Neuronal stem cell (in vitro differentiated cells): ENCODE measurements at regions not wholly inside any gene's neighbourhood (a gene's known extent, or its start where the extent isn't known, plus 50 kb on each side); places are given as distances from the start of the nearest gene placed in this dataset.
A peak's percentile ranks its signal among the peaks of the same experiment; 100 is the strongest.

Experiments used
- DNase-seq: peaks from one replicate; pipeline ENCODE4 v3.0.0-alpha.2; 2013; ENCODE audit warnings: low spot score
- H2AFZ ChIP-seq: one replicate; pipeline ENCODE4 v1.6.1; 2013; ENCODE audit warnings: mild to moderate bottlenecking, low read length, inconsistent platforms
- H2AK5ac ChIP-seq: 2 replicates; pipeline ENCODE4 v1.6.1; 2013; ENCODE audit warnings: low read depth, mild to moderate bottlenecking, inconsistent platforms, low read length, moderate library complexity, mixed read lengths
- H2BK120ac ChIP-seq: 2 replicates; pipeline ENCODE4 v1.6.1; 2013; ENCODE audit warnings: low read depth, mild to moderate bottlenecking, inconsistent platforms, low read length, moderate library complexity, mixed read lengths
- H2BK12ac ChIP-seq: one replicate; pipeline ENCODE4 v1.6.1; 2013; ENCODE audit warnings: low read length, inconsistent platforms
- H2BK15ac ChIP-seq: 2 replicates; pipeline ENCODE4 v1.6.1; 2013; ENCODE audit warnings: mild to moderate bottlenecking, low read length, inconsistent platforms, mixed read lengths
- H2BK5ac ChIP-seq: one replicate; pipeline ENCODE4 v1.6.1; 2013; ENCODE audit warnings: inconsistent platforms, mild to moderate bottlenecking, low read length, moderate library complexity
- H3K14ac ChIP-seq: one replicate; pipeline ENCODE4 v1.6.1; 2013; ENCODE audit warnings: low read length, inconsistent platforms
- H3K18ac ChIP-seq: 2 replicates; pipeline ENCODE4 v1.6.1; 2013; ENCODE audit warnings: low read length, inconsistent platforms
- H3K23ac ChIP-seq: 2 replicates; pipeline ENCODE4 v1.6.1; 2013; ENCODE audit warnings: low read depth, mild to moderate bottlenecking, mixed read lengths, low read length, inconsistent platforms; ENCODE audit not compliant: poor library complexity
- H3K27ac ChIP-seq: replicated peaks from 3 replicates; pipeline ENCODE4 v1.5.1; 2013; ENCODE audit warnings: low read length, inconsistent platforms
- H3K27me3 ChIP-seq, 3 experiments: 2 replicates each; pipeline ENCODE4 v1.6.1; 2013; ENCODE audit warnings: low read length in 3 of 3, mild to moderate bottlenecking in 2 of 3, inconsistent platforms in 1 of 3, low read depth in 1 of 3, mixed read lengths in 1 of 3, moderate library complexity in 1 of 3; ENCODE audit not compliant: control insufficient read depth in 3 of 3, insufficient read depth in 3 of 3
- H3K36me3 ChIP-seq, 2 donors: replicated peaks in 1 of 2; 2 replicates each; pipeline ENCODE4 v1.6.1; 2013; ENCODE audit warnings: low read length in 2 of 2; ENCODE audit not compliant: control insufficient read depth in 2 of 2, insufficient read depth in 2 of 2
- H3K4ac ChIP-seq: 2 replicates; pipeline ENCODE4 v1.6.1; 2013; ENCODE audit warnings: inconsistent platforms, mild to moderate bottlenecking, low read length, moderate library complexity
- H3K4me1 ChIP-seq, 2 donors: 1 replicate in 1 of 2; 2 replicates in 1 of 2; pipeline ENCODE4 v1.6.1; 2013; ENCODE audit warnings: low read length in 2 of 2, low read depth in 1 of 2; ENCODE audit not compliant: control insufficient read depth in 2 of 2, insufficient read depth in 1 of 2
- H3K4me2 ChIP-seq: one replicate; pipeline ENCODE4 v1.6.1; 2013; ENCODE audit warnings: mild to moderate bottlenecking, low read length, inconsistent platforms; ENCODE audit not compliant: insufficient read depth, poor library complexity, severe bottlenecking
- H3K4me3 ChIP-seq, 2 donors: 2 replicates each; pipeline ENCODE4 v1.5.1; 2013; ENCODE audit warnings: low read length in 2 of 2, mild to moderate bottlenecking in 2 of 2, inconsistent platforms in 1 of 2, moderate library complexity in 1 of 2
- H3K79me1 ChIP-seq: one replicate; pipeline ENCODE4 v1.6.1; 2013; ENCODE audit warnings: low read depth, mild to moderate bottlenecking, inconsistent platforms, low read length, moderate library complexity
- H3K9ac ChIP-seq: one replicate; pipeline ENCODE4 v1.6.1; 2013; ENCODE audit warnings: mild to moderate bottlenecking, low read depth, low read length, inconsistent platforms; ENCODE audit not compliant: poor library complexity
- H3K9me3 ChIP-seq, 2 donors: replicated peaks in 1 of 2; 2 replicates each; pipeline versions ENCODE3 to v1.6.1; 2013; ENCODE audit warnings: low read length in 2 of 2, mild to moderate bottlenecking in 2 of 2, inconsistent platforms in 1 of 2, low read depth in 1 of 2, mixed read lengths in 1 of 2, moderate library complexity in 1 of 2; ENCODE audit not compliant: control insufficient read depth in 2 of 2, insufficient read depth in 1 of 2
- H4K8ac ChIP-seq: one replicate; pipeline ENCODE4 v1.6.1; 2013; ENCODE audit warnings: low read depth, mild to moderate bottlenecking, inconsistent platforms, low read length, moderate library complexity
- H4K91ac ChIP-seq: one replicate; pipeline ENCODE4 v1.6.1; 2013; ENCODE audit warnings: low read length, low read depth, mild to moderate bottlenecking, inconsistent platforms; ENCODE audit not compliant: poor library complexity
- WGBS, 2 donors: extraction: QIAGEN DNeasy Blood & Tissue Kit; methylation state at CpG; one replicate each; pipeline ENCODE4 v1.1.7; 2013; ENCODE audit warnings: missing lambda C conversion rate in 2 of 2, mixed read lengths in 1 of 2; ENCODE audit not compliant: insufficient read length in 2 of 2, insufficient replicate concordance in 1 of 2; ENCODE audit errors: extremely low coverage in 2 of 2; 5-methylcytosine and 5-hydroxymethylcytosine counted together

DNA sequence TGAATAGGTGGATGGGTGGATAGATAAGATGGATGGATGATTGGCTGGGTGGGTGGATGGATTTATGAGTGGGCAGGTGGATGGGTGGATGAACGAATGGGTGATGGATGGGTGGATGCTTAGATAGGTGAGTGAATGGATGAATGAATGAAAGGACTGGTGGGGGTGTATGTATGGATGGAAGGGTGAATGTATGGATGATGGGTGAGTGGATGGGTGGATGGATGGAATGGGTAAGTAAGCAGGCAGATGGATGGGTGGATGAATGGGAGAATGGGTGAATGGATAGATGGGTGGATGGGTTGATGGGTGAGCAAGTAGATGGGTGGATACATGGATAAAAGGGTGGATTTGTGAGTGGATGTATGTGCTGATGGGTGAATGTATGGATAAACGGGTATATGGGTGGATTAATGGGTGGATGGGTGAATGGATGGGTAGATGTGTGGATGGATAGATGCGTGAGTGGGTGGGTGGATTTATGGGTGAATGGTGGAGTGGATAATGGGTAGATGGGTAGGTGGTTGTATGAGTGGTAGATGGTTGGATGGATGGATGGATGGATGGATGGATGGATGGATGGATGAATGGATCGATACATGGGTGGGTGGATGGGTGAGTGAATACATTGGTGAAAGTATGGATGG is 682.6 kb downstream of the HS3ST4 start:
- Histone ChIP-seq H4K91ac (no peak overlapping the region), H2BK15ac (no peak overlapping the region), H3K27ac (no peak overlapping the region), H3K4me1 (no peaks in the 10 kb centered on the region), H3K9ac (no peak overlapping the region), H2BK120ac (no peak overlapping the region), H2AFZ (no peak overlapping the region), H3K27me3 (no peaks in the 10 kb centered on the region), H3K23ac (no peak overlapping the region), H3K36me3 (no peaks in the 10 kb centered on the region), H3K4ac (no peak overlapping the region), H3K4me2 (no peak overlapping the region), H4K8ac (no peak overlapping the region), H3K9me3 (peaks cover 0 to 4% of the 10 kb centered on the region in 2 donors), H2AK5ac (no peak overlapping the region), H3K18ac (no peak overlapping the region), H3K4me3 (no peak overlapping the region), H3K79me1 (no peaks in the 10 kb centered on the region), H3K14ac (no peak overlapping the region), H2BK12ac (no peak overlapping the region), H2BK5ac (no peak overlapping the region)
- WGBS, 2 donors = 98 to 100% methylated on average over 2 to 3 of the region's 4 CpGs
- DNase-seq = no peak

DNA sequence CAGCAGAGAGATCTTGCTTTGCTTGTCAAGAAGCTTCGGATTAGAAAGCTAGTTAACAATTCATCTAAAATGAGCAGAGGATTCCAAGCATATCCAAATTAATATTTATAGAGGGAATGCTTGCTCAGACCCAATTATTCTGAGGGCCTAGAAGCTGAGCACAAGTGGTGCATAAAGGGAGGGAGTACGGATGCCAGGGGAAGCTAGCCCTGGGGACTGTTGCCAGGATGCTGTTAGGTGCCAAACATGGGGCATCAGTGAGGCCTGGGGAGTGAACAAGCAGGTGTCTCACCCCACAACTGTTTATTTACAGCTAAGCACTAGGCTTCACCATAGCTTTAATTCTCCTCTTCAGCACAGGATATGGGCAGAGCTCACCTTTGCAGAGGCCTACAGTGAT is 684.1 kb upstream of the C16orf82 start:
- WGBS, 2 donors = no CpG with 5 or more reads among the region's 2 CpGs

DNA sequence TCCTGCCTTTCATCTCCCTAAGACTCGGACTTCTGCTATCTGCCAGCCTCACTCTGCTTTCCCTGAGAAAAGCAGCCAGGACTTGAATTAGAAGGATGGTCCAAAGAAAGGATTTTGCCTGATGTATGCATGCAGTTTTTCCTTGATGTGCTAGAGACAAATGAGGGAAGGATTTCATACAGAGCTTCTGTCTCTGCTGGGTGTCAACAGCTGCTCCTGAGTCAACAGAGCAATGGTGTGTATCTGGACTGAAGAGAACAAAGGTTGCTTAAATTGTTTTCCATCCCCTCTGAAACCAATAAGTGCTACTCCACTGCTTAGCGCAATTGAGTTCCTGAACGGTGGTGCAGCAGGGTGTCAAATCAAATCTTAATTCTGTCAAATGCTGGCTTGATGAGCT is 680.6 kb upstream of the C16orf82 start:
- Histone ChIP-seq H4K8ac (no peak overlapping the region), H3K36me3 (no peaks in the 10 kb centered on the region), H3K4me2 (no peak overlapping the region), H2BK120ac (no peak overlapping the region), H3K27ac (peak overlapping the region; percentile 20), H2BK15ac (no peak overlapping the region), H3K9me3 (no peaks in the 10 kb centered on the region), H3K18ac (no peak overlapping the region), H3K79me1 (no peaks in the 10 kb centered on the region), H3K27me3 (no peaks in the 10 kb centered on the region), H3K4me3 (no peak overlapping the region), H2BK5ac (no peak overlapping the region), H2AK5ac (no peak overlapping the region), H3K14ac (no peak overlapping the region), H2AFZ (no peak overlapping the region), H2BK12ac (no peak overlapping the region), H3K23ac (no peak overlapping the region), H3K4ac (no peak overlapping the region), H3K9ac (no peak overlapping the region), H3K4me1 (peaks cover 0 to 7% of the 10 kb centered on the region in 2 donors), H4K91ac (no peak overlapping the region)
- DNase-seq = no peak
- no CpG with 5 or more reads among the region's 3 CpGs for WGBS, 2 donors

More for the DNA sequence above, 684.1 kb upstream of the C16orf82 start:
- no peak overlapping the region for H4K91ac ChIP-seq
- H3K79me1 ChIP-seq = no peaks in the 10 kb centered on the region
- no peak overlapping the region for H3K4me3 ChIP-seq
- H3K9ac ChIP-seq = no peak overlapping the region
- no peak overlapping the region for H2BK12ac ChIP-seq
- H2BK5ac ChIP-seq = no peak overlapping the region
- H3K9me3 ChIP-seq = no peaks in the 10 kb centered on the region
- no peaks in the 10 kb centered on the region for H3K27me3 ChIP-seq
- H3K14ac ChIP-seq = no peak overlapping the region
- no peak overlapping the region for H2BK120ac ChIP-seq
- H3K18ac ChIP-seq = no peak overlapping the region
- no peaks in the 10 kb centered on the region for H3K36me3 ChIP-seq
- H2AFZ ChIP-seq = no peak overlapping the region
- DNase-seq = no peak
- no peak overlapping the region for H3K23ac ChIP-seq
- H2BK15ac ChIP-seq = no peak overlapping the region
- H4K8ac ChIP-seq = no peak overlapping the region
- H3K4me2 ChIP-seq = no peak overlapping the region
- H3K4me1 ChIP-seq = peaks cover 0 to 7% of the 10 kb centered on the region in 2 donors
- H3K27ac ChIP-seq = no peak overlapping the region
- H2AK5ac ChIP-seq = no peak overlapping the region
- H3K4ac ChIP-seq = no peak overlapping the region

DNA sequence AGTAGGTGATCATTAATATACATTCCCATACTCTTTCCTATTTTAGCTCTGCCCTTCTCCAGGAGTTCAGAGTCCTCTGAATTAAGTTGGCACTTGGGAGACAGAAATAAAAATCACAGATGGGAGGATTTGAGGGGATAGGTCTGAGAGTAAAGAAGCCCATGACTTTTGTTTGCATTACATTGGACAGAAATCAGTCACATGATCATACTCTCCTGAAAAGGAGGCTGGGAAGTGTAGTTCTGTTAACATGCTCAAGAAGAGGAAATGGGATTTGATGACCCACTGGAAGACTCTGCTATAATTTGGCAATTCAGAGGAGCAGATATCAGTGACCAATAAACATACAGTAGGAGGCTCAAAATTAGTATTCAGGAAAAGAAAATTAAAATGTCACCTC is 674.9 kb upstream of the C16orf82 start:
- Histone ChIP-seq H3K4me2 (no peak overlapping the region), H2AFZ (no peak overlapping the region), H3K14ac (no peak overlapping the region), H3K4me1 (no peaks in the 10 kb centered on the region), H4K91ac (no peak overlapping the region), H2BK12ac (no peak overlapping the region), H3K4ac (no peak overlapping the region), H3K27ac (no peak overlapping the region), H3K18ac (no peak overlapping the region), H3K23ac (no peak overlapping the region), H3K9me3 (no peaks in the 10 kb centered on the region), H2AK5ac (no peak overlapping the region), H2BK120ac (no peak overlapping the region), H4K8ac (no peak overlapping the region), H3K4me3 (no peak overlapping the region), H3K79me1 (no peaks in the 10 kb centered on the region), H2BK5ac (no peak overlapping the region), H3K36me3 (no peaks in the 10 kb centered on the region), H3K9ac (no peak overlapping the region), H3K27me3 (no peaks in the 10 kb centered on the region), H2BK15ac (no peak overlapping the region)
- DNase-seq = no peak
